ENCODE measurements at regions not wholly inside any gene's neighbourhood (a gene's known extent, or its start where the extent isn't known, plus 50 kb on each side); places are given as distances from the start of the nearest gene placed in this dataset.

DNA sequence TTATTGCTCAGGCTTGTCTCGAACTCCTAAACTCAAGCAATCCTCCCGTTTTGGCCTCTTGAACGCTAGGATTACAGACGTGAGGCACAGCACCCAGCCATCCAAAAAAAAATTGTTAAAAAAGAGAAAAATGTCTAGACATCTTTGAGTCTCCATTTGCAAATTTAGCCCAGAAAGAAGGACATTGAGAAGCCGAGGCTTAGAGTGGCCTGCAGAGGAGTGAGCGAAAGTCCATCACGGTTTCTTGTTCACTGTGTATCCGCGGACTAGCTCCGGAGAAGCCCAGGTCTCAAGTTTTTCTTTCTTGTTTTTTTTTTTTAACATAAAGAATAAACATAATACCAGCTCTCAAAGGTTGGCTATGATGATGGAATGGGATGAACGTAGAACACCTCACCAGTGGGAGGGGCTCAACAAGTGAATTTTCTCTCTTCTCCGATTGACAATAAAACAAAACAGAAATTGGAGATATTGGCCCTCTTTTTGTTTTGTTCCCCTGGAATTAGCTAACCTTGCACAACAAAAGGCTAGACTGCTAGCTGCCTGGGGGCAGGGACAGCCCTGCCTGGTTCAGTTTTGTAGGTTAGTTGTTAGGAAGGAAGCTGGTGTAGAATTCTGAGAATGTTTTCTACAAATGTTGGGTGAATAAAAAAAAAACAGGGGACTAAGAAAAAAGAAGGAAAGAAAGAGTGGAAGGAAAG, 163.4 kb downstream of the MYCN start:
- H3K4me3 ChIP-seq (ENCODE audit: low read depth, low read length): no peak overlapping the region
- no peaks in the 10 kb centered on the region for H3K9me3 ChIP-seq (ENCODE audit: severe bottlenecking)
- H3K27me3 ChIP-seq (ENCODE audit: insufficient read depth, low read depth, severe bottlenecking): no peaks in the 10 kb centered on the region
- TF ChIP-seq, protein P1, sequence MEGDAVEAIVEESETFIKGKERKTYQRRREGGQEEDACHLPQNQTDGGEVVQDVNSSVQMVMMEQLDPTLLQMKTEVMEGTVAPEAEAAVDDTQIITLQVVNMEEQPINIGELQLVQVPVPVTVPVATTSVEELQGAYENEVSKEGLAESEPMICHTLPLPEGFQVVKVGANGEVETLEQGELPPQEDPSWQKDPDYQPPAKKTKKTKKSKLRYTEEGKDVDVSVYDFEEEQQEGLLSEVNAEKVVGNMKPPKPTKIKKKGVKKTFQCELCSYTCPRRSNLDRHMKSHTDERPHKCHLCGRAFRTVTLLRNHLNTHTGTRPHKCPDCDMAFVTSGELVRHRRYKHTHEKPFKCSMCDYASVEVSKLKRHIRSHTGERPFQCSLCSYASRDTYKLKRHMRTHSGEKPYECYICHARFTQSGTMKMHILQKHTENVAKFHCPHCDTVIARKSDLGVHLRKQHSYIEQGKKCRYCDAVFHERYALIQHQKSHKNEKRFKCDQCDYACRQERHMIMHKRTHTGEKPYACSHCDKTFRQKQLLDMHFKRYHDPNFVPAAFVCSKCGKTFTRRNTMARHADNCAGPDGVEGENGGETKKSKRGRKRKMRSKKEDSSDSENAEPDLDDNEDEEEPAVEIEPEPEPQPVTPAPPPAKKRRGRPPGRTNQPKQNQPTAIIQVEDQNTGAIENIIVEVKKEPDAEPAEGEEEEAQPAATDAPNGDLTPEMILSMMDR (IDR thresholded peaks at IDR 0.05; ENCODE audit: low read depth, low read length): no peak
- no peak for DNase-seq
- H3K36me3 ChIP-seq: no peaks in the 10 kb centered on the region
- no peak overlapping the region; the same call in 1 of the 2 replicates for H3K27ac ChIP-seq

GRCh38 chr2:16102976-16103380, 162.6 kb downstream of the MYCN start:
- no peaks in the 10 kb centered on the region for H3K36me3 ChIP-seq
- no peak for DNase-seq
- H3K27me3 ChIP-seq (ENCODE audit: insufficient read depth, low read depth, severe bottlenecking): no peaks in the 10 kb centered on the region
- H3K4me3 ChIP-seq (ENCODE audit: low read depth, low read length): no peak overlapping the region
- H3K27ac ChIP-seq: no peak overlapping the region
- H3K9me3 ChIP-seq (ENCODE audit: severe bottlenecking): no peaks in the 10 kb centered on the region
- TF ChIP-seq, protein P1 (IDR thresholded peaks at IDR 0.05; ENCODE audit: low read depth, low read length): no peak

- Histone ChIP-seq H3K9me3 (ENCODE audit: severe bottlenecking) (no peaks in the 10 kb centered on the region), H3K27ac (no peak overlapping the region), H3K36me3 (no peaks in the 10 kb centered on the region), H3K27me3 (ENCODE audit: insufficient read depth, low read depth, severe bottlenecking) (no peaks in the 10 kb centered on the region), H3K4me3 (ENCODE audit: low read depth, low read length) (no peak overlapping the region)
- TF ChIP-seq, protein P1 (IDR thresholded peaks at IDR 0.05; ENCODE audit: low read depth, low read length): no peak
- DNase-seq: no peak
Observed at GRCh38 chr2:16102358-16102975, 162.1 kb downstream of the MYCN start.

- no peak overlapping the region for H3K4me3 ChIP-seq (ENCODE audit: low read depth, low read length)
- H3K27me3 ChIP-seq (ENCODE audit: insufficient read depth, low read depth, severe bottlenecking): no peaks in the 10 kb centered on the region
- H3K27ac ChIP-seq: no peak overlapping the region
- no peak for DNase-seq
- TF ChIP-seq, protein P1 (IDR thresholded peaks at IDR 0.05; ENCODE audit: low read depth, low read length): no peak
- no peaks in the 10 kb centered on the region for H3K36me3 ChIP-seq
- peaks cover 2% of the 10 kb centered on the region for H3K9me3 ChIP-seq (ENCODE audit: severe bottlenecking)
Observed at GRCh38 chr2:16101196-16101595, 160.8 kb downstream of the MYCN start.

GRCh38 chr2:16100006-16100405, 159.7 kb downstream of the MYCN start:
- Histone ChIP-seq H3K27ac (no peak overlapping the region), H3K27me3 (ENCODE audit: insufficient read depth, low read depth, severe bottlenecking) (no peaks in the 10 kb centered on the region), H3K4me3 (ENCODE audit: low read depth, low read length) (no peak overlapping the region), H3K9me3 (ENCODE audit: severe bottlenecking) (peaks cover 4% of the 10 kb centered on the region), H3K36me3 (no peaks in the 10 kb centered on the region)
- TF ChIP-seq, protein P1 (IDR thresholded peaks at IDR 0.05; ENCODE audit: low read depth, low read length): no peak
- no peak for DNase-seq

Data from WERI-Rb-1 (cell line).